Nephron progenitor cell (in vitro differentiated cells): ENCODE measurements at regions not wholly inside any gene's neighbourhood (a gene's known extent, or its start where the extent isn't known, plus 50 kb on each side); places are given as distances from the start of the nearest gene placed in this dataset.

Experiments
- DNase-seq: peaks from one replicate; pipeline ENCODE4 v3.0.0; 2021
- H3K27ac Mint-ChIP-seq: 2 replicates; pipeline ENCODE4 v1.8.0; 2021; ENCODE audit warnings: mild to moderate bottlenecking, moderate library complexity, mixed read lengths
- H3K27me3 Mint-ChIP-seq: 2 replicates; pipeline ENCODE4 v1.8.0; 2021; ENCODE audit warnings: mild to moderate bottlenecking, low read depth, mixed read lengths; ENCODE audit not compliant: poor library complexity
- H3K36me3 Mint-ChIP-seq: 2 replicates; pipeline ENCODE4 v1.8.0; 2021; ENCODE audit warnings: low read depth, mixed read lengths
- H3K4me1 Mint-ChIP-seq: 2 replicates; pipeline ENCODE4 v1.8.0; 2021; ENCODE audit warnings: mixed read lengths
- H3K4me3 Mint-ChIP-seq: 2 replicates; pipeline ENCODE4 v1.8.0; 2021; ENCODE audit warnings: mild to moderate bottlenecking, moderate library complexity, mixed read lengths
- H3K9me3 Mint-ChIP-seq: 2 replicates; pipeline ENCODE4 v1.8.0; 2021; ENCODE audit warnings: mild to moderate bottlenecking, moderate library complexity, mixed read lengths
- CTCF ChIP-seq: fragments of 200-600 bp; sonication (generic); IDR thresholded peaks from 2 replicates; pipeline ENCODE4 v1.5.0; 2021; ENCODE audit warnings: antibody characterized with exemption

GRCh38 chr13:53683146-53683545 lies 654.5 kb downstream of the OLFM4 start:
- H3K27me3 Mint-ChIP-seq, result no peaks in the 10 kb centered on the region
- no peak overlapping the region for H3K27ac Mint-ChIP-seq

GRCh38 chr13:53683608-53684007 lies 655.0 kb downstream of the OLFM4 start:
- no peak overlapping the region for H3K4me3 Mint-ChIP-seq

More at GRCh38 chr13:53683146-53683545, 654.5 kb downstream of the OLFM4 start:
- Mint-ChIP-seq H3K4me1 (no peaks in the 10 kb centered on the region), H3K4me3 (no peak overlapping the region), H3K9me3 (peaks cover 6% of the 10 kb centered on the region), H3K36me3 (no peaks in the 10 kb centered on the region)
- no peak for DNase-seq
- TF ChIP-seq CTCF, result no peak

GRCh38 chr13:53691417-53691816 lies 662.8 kb downstream of the OLFM4 start:
- H3K36me3 Mint-ChIP-seq, result no peaks in the 10 kb centered on the region
- no peaks in the 10 kb centered on the region for H3K27me3 Mint-ChIP-seq
- H3K9me3 Mint-ChIP-seq, result peaks cover 11% of the 10 kb centered on the region
- H3K4me3 Mint-ChIP-seq, result no peak overlapping the region
- peaks cover 6% of the 10 kb centered on the region for H3K4me1 Mint-ChIP-seq
- no peak for DNase-seq
- no peak for TF ChIP-seq CTCF
- no peak overlapping the region for H3K27ac Mint-ChIP-seq

More at GRCh38 chr13:53683608-53684007, 655.0 kb downstream of the OLFM4 start:
- no peaks in the 10 kb centered on the region for H3K36me3 Mint-ChIP-seq
- no peaks in the 10 kb centered on the region for H3K27me3 Mint-ChIP-seq
- H3K4me1 Mint-ChIP-seq, result no peaks in the 10 kb centered on the region
- DNase-seq, result no peak
- TF ChIP-seq CTCF, result no peak
- H3K27ac Mint-ChIP-seq, result no peak overlapping the region
- peaks cover 6% of the 10 kb centered on the region for H3K9me3 Mint-ChIP-seq

- DNase-seq, result no peak
- Mint-ChIP-seq H3K4me1 (peaks cover 6% of the 10 kb centered on the region), H3K27ac (peak overlapping the region; percentile 54), H3K4me3 (no peak overlapping the region), H3K9me3 (peaks cover 36% of the 10 kb centered on the region), H3K36me3 (no peaks in the 10 kb centered on the region), H3K27me3 (no peaks in the 10 kb centered on the region)
- TF ChIP-seq CTCF, result no peak
These were observed 666.4 kb downstream of the OLFM4 start for GRCh38 chr13:53694814-53695532.

DNA sequence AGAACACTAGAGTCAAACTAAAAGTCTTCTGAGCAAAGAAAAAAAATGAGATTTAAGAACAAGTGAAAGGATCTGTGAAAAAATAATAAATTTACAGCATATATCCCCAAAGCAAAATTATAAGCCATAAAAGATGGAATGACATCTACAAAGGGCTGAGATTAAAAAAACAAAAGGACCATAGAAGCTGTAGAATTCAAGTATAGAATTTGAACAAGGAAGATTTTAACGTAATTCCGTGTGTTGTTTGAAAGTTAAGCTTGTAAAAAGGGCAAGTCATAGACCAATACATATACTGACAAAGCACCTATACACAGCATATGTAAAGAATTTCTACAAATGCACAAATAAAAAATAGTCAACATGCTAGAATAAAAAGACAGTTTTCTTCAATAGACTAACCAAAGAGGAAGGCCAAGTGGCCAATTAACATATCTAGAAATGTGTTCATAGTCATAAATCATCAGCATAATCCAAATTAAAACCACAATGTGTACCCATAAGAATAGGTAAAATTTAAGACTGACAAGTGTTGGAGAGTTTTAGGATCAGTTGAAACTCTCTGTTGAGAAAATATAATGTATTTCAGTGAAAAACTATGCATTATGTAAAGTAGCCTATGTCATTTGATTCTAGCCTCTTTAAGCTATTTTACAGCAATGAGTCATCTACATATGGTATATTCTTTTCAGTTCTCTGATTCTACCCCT lies 674.9 kb downstream of the OLFM4 start:
- no peak for TF ChIP-seq CTCF
- Mint-ChIP-seq H3K4me1 (no peaks in the 10 kb centered on the region), H3K36me3 (no peaks in the 10 kb centered on the region), H3K27me3 (no peaks in the 10 kb centered on the region), H3K4me3 (no peak overlapping the region), H3K9me3 (peaks cover 9% of the 10 kb centered on the region), H3K27ac (no peak overlapping the region)
- no peak for DNase-seq
